ENCODE measurements at regions not wholly inside any gene's neighbourhood (a gene's known extent, or its start where the extent isn't known, plus 50 kb on each side); places are given as distances from the start of the nearest gene placed in this dataset.
"Not testable (repeated sequence)": the region's sequence is repeated elsewhere in the genome, so short reads cannot be mapped to it uniquely, and the experiment has no call there.

- Mint-ChIP-seq H3K4me3 (no peak overlapping the region), H3K9me3 (no peaks in the 10 kb centered on the region), H3K27me3 (peaks cover 4% of the 10 kb centered on the region), H3K4me1 (ENCODE audit: low read depth) (no peaks in the 10 kb centered on the region), H3K27ac (no peak overlapping the region), H3K36me3 (ENCODE audit: low read depth) (no peaks in the 10 kb centered on the region)
These were observed 243.1 kb upstream of the FANCL start for GRCh38 chr2:58484221-58484620.

GRCh38 chr2:58483307-58483706 is 242.2 kb upstream of the FANCL start:
- peaks cover 4% of the 10 kb centered on the region for H3K27me3 Mint-ChIP-seq
- H3K9me3 Mint-ChIP-seq, result no peaks in the 10 kb centered on the region
- H3K4me3 Mint-ChIP-seq, result no peak overlapping the region
- no peaks in the 10 kb centered on the region for H3K36me3 Mint-ChIP-seq (ENCODE audit: low read depth)
- no peak overlapping the region for H3K27ac Mint-ChIP-seq
- no peaks in the 10 kb centered on the region for H3K4me1 Mint-ChIP-seq (ENCODE audit: low read depth)

DNA sequence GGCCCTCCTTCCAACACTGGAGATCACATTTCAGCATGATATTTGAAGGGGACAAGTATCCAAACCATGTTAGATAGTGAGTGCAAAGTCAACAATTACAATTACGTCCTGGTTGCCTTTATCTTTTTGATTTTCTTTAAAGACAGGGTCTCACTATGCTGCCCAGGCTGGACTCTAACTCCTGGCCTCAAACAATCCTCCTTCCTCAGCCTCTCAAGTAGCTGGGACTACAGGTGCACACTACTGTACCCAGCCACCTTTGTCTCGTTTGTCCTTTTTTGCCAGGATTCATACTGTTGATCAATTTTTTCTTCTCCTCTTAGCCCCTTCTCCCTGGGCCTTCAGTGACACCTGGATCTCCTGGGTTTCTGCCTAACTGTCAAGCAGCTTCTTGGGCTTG is 240.5 kb upstream of the FANCL start:
- Mint-ChIP-seq H3K27me3 (peaks cover under 1% of the 10 kb centered on the region), H3K9me3 (no peaks in the 10 kb centered on the region), H3K27ac (no peak overlapping the region), H3K36me3 (ENCODE audit: low read depth) (no peaks in the 10 kb centered on the region), H3K4me1 (ENCODE audit: low read depth) (no peaks in the 10 kb centered on the region), H3K4me3 (no peak overlapping the region)

DNA sequence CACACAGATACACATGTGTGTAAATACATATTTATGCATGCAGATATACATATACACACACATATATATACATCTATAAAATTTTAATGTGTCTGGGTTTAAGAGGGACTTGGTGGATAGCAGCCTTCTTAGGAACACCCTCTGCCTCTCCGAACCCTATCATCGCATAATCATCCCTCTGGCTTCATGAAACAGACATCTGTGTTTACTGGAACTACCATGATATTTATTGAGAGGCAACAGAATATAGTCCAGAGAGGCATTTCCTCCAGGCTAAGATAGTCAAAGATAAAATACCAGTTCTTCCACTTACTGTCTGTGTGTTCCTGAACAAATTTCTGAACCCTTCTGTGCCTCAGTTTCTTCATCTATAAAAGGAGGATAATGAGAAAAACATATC is 239.0 kb upstream of the FANCL start:
- Mint-ChIP-seq H3K27ac (no peak overlapping the region), H3K27me3 (no peaks in the 10 kb centered on the region), H3K4me1 (ENCODE audit: low read depth) (no peaks in the 10 kb centered on the region), H3K36me3 (ENCODE audit: low read depth) (no peaks in the 10 kb centered on the region), H3K9me3 (no peaks in the 10 kb centered on the region), H3K4me3 (no peak overlapping the region)

- Mint-ChIP-seq H3K9me3 (no peaks in the 10 kb centered on the region), H3K36me3 (ENCODE audit: low read depth) (no peaks in the 10 kb centered on the region)
These were observed 238.5 kb upstream of the FANCL start for GRCh38 chr2:58479535-58480140.

GRCh38 chr2:58476556-58476955 is 235.4 kb upstream of the FANCL start:
- Mint-ChIP-seq H3K4me1 (ENCODE audit: low read depth) (no peaks in the 10 kb centered on the region), H3K36me3 (ENCODE audit: low read depth) (no peaks in the 10 kb centered on the region), H3K27me3 (peaks cover 4% of the 10 kb centered on the region), H3K9me3 (no peaks in the 10 kb centered on the region), H3K4me3 (no peak overlapping the region), H3K27ac (no peak overlapping the region)

More at GRCh38 chr2:58479535-58480140, 238.5 kb upstream of the FANCL start:
- Mint-ChIP-seq H3K4me3 (no peak overlapping the region), H3K4me1 (ENCODE audit: low read depth) (no peaks in the 10 kb centered on the region), H3K27ac (no peak overlapping the region), H3K27me3 (no peaks in the 10 kb centered on the region)

DNA sequence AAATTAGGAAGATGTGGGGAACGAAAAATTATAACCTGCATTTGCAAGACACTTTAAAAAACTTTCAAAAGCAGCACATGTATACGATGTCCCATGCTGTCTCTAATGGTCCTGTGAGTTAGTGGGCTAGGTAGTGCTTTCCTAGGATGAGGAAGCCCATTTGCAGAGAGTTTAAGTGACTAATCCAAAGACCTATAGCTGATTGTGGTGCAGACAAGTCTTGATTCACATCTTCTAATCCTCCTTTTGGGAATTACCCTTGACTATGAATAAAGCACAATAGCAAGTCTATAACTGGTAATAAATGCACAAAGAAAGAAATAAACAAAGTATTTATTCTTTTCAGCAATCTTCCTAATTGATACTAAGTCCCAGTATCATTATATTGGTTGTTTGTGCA is 234.6 kb upstream of the FANCL start:
- no peak overlapping the region for H3K27ac Mint-ChIP-seq
- H3K4me1 Mint-ChIP-seq (ENCODE audit: low read depth), result no peaks in the 10 kb centered on the region
- H3K9me3 Mint-ChIP-seq, result no peaks in the 10 kb centered on the region
- no peak overlapping the region for H3K4me3 Mint-ChIP-seq
- H3K27me3 Mint-ChIP-seq, result peaks cover 4% of the 10 kb centered on the region
- H3K36me3 Mint-ChIP-seq (ENCODE audit: low read depth), result no peaks in the 10 kb centered on the region

DNA sequence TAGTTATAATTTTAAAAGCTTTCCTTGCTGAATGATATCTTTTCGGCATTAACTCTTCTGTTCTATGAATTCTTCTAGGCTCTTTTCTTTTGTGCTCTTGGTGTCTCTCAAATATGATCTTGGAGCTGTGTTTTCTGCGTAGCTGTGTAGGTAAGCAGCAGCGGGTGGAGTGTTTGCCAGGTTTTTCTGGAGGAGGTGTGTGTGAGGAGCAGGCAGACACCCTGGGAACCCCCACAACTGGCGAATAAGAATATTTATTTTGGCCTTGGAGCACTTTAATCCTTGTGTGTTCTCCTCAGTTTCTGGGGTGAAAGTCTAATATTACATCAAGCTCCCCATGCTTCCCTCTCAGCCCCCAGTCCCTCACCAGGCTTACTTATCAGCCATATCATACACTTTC is 232.0 kb upstream of the FANCL start:
- Mint-ChIP-seq H3K4me3 (no peak overlapping the region), H3K36me3 (ENCODE audit: low read depth) (no peaks in the 10 kb centered on the region), H3K27ac (no peak overlapping the region), H3K27me3 (peaks cover 4% of the 10 kb centered on the region), H3K4me1 (ENCODE audit: low read depth) (no peaks in the 10 kb centered on the region), H3K9me3 (no peaks in the 10 kb centered on the region)

- Mint-ChIP-seq H3K36me3 (ENCODE audit: low read depth) (no peaks in the 10 kb centered on the region), H3K27ac (no peak overlapping the region), H3K4me3 (no peak overlapping the region), H3K9me3 (no peaks in the 10 kb centered on the region), H3K27me3 (peaks cover 3% of the 10 kb centered on the region), H3K4me1 (ENCODE audit: low read depth) (peaks cover 3% of the 10 kb centered on the region)
These were observed 225.7 kb upstream of the FANCL start for GRCh38 chr2:58466804-58467203.

DNA sequence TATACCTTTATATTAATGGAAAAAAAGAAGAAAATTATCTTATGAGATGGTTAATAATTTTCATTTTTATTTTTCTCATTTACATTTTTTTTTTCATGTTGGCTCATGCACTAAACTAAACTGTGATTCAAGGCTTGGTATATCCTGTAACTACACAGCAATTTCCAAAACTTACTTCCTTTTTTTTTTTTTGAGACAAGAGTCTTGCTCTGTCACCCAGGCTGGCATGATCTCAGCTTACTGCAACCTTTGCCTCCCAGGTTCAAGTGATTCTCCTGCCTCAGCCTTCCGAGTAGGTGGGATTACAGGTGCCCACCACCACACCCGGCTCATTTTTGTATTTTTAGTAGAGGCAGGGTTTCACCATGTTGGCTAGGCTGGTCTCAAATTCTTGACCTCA is 224.9 kb upstream of the FANCL start:
- H3K27me3 Mint-ChIP-seq, result not testable (repeated sequence)

GRCh38 chr2:58460670-58461069 is 219.5 kb upstream of the FANCL start:
- Mint-ChIP-seq H3K27me3 (peaks cover 3% of the 10 kb centered on the region), H3K4me3 (no peak overlapping the region), H3K9me3 (no peaks in the 10 kb centered on the region), H3K36me3 (ENCODE audit: low read depth) (no peaks in the 10 kb centered on the region), H3K4me1 (ENCODE audit: low read depth) (no peaks in the 10 kb centered on the region), H3K27ac (no peak overlapping the region)

More for the DNA sequence above, 224.9 kb upstream of the FANCL start:
- H3K9me3 Mint-ChIP-seq; H3K4me3 Mint-ChIP-seq; H3K4me1 Mint-ChIP-seq (ENCODE audit: low read depth); H3K27ac Mint-ChIP-seq; H3K36me3 Mint-ChIP-seq (ENCODE audit: low read depth): not testable (repeated sequence)

GRCh38 chr2:58449286-58450010 is 208.3 kb upstream of the FANCL start:
- no peak overlapping the region for H3K27ac Mint-ChIP-seq
- H3K4me1 Mint-ChIP-seq (ENCODE audit: low read depth), result no peaks in the 10 kb centered on the region
- no peaks in the 10 kb centered on the region for H3K36me3 Mint-ChIP-seq (ENCODE audit: low read depth)
- no peaks in the 10 kb centered on the region for H3K9me3 Mint-ChIP-seq
- no peak overlapping the region for H3K4me3 Mint-ChIP-seq
- peaks cover 7% of the 10 kb centered on the region for H3K27me3 Mint-ChIP-seq

GRCh38 chr2:58448845-58449244 is 207.7 kb upstream of the FANCL start:
- Mint-ChIP-seq H3K4me1 (ENCODE audit: low read depth) (no peaks in the 10 kb centered on the region), H3K9me3 (no peaks in the 10 kb centered on the region), H3K27ac (no peak overlapping the region), H3K27me3 (peaks cover 7% of the 10 kb centered on the region), H3K4me3 (no peak overlapping the region), H3K36me3 (ENCODE audit: low read depth) (no peaks in the 10 kb centered on the region)

GRCh38 chr2:58448065-58448507 is 207.0 kb upstream of the FANCL start:
- Mint-ChIP-seq H3K4me3 (no peak overlapping the region), H3K36me3 (ENCODE audit: low read depth) (no peaks in the 10 kb centered on the region), H3K27ac (no peak overlapping the region), H3K9me3 (no peaks in the 10 kb centered on the region), H3K27me3 (peaks cover 10% of the 10 kb centered on the region), H3K4me1 (ENCODE audit: low read depth) (no peaks in the 10 kb centered on the region)

DNA sequence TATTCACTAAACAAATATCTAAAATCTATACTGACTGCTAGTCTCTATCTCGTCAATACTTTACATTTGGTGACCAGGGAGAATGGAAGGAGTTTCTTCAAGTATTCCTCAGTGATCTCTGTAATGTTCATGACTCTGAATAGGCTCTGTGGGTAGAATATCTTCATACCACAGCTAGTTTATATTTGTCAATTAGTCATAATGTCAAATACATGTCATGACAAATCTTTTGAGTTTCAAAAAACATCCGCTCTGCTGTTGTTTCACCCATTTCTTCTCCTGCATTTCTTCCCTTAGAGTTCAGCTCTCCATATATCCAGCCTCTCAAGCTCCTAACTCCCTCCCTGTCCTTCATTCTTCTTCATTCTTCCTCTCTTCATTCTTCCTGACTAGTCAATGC is 206.5 kb upstream of the FANCL start:
- Mint-ChIP-seq H3K4me1 (ENCODE audit: low read depth) (no peaks in the 10 kb centered on the region), H3K27me3 (peaks cover 10% of the 10 kb centered on the region), H3K27ac (no peak overlapping the region), H3K4me3 (no peak overlapping the region), H3K36me3 (ENCODE audit: low read depth) (no peaks in the 10 kb centered on the region), H3K9me3 (no peaks in the 10 kb centered on the region)

GRCh38 chr2:58441643-58442042 is 200.5 kb upstream of the FANCL start:
- Mint-ChIP-seq H3K27me3 (peaks cover 4% of the 10 kb centered on the region), H3K4me3 (no peak overlapping the region), H3K9me3 (no peaks in the 10 kb centered on the region), H3K4me1 (ENCODE audit: low read depth) (no peaks in the 10 kb centered on the region), H3K27ac (no peak overlapping the region), H3K36me3 (ENCODE audit: low read depth) (no peaks in the 10 kb centered on the region)
